Raji (cell line): ENCODE measurements at regions not wholly inside any gene's neighbourhood (a gene's known extent, or its start where the extent isn't known, plus 50 kb on each side); places are given as distances from the start of the nearest gene placed in this dataset.

Experiments used
- POLR2A ChIP-seq: IDR thresholded peaks from 2 replicates; pipeline ENCODE4 v1.6.1; 2011; ENCODE audit warnings: low read depth, low read length, control low read depth; ENCODE audit not compliant: insufficient read depth

DNA sequence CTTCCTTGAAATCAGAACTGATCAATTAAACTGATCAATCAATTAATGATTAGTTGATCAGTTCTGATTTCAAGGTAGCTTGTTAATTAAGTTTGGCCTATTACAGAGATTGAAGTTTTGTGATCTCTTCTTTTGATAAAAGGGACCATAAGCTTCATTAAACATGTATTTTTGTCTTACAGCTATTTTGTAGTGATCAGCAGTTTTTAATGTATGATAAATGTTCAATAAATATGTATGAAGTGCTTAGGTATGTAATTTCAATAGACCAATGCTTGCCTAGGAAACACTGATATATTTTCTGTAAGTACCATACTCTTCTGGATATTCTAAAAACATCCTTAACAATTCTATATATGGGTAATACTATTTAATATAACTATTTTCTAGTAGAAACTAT is 569.6 kb downstream of the BRINP3 start:
- no peak for TF ChIP-seq POLR2A

DNA sequence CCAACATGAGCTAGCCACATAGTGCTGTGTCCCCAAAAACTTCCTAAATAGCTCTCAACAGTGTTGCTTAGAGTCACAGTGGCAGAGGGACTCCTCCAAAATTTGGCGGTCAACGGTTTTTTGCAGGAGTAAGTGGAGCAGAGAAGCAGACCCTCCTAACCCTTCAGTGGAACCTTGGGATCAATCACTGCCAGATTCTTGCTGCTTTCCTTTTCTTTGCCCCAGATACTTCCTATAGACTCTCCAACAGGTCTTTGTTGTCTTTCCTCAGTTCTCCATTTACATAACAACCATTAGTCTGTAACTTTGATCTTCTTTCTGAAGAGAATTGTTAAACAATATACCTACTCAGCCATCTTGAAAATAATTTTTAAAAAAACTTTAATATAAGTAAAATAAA is 556.1 kb downstream of the BRINP3 start:
- no peak for TF ChIP-seq POLR2A

DNA sequence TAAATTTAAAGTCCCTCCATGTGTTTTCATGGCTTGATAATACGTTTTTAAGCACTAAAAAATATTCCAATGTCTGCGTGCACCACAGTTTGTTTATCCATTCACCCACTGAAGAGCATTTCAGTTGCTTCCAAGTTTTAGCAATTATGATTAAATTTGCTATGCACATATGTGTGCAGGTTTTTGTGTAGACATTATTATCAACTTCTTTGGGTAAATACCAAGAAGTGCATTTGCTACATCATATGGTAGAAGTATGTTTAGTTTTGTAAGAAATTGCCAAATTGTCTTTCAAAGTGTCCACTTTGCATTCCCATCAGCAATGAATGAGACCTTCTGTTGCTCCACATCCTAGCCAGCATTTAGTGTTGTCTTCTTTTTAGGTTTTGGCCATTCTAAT is 550.0 kb downstream of the BRINP3 start:
- no peak for TF ChIP-seq POLR2A

GRCh38 chr1:189929501-189930099 is 548.1 kb downstream of the BRINP3 start:
- TF ChIP-seq POLR2A = no peak

- TF ChIP-seq POLR2A = no peak
These were observed 540.8 kb downstream of the BRINP3 start for GRCh38 chr1:189936861-189937260.

GRCh38 chr1:189939967-189940366 is 537.7 kb downstream of the BRINP3 start:
- TF ChIP-seq POLR2A = no peak

DNA sequence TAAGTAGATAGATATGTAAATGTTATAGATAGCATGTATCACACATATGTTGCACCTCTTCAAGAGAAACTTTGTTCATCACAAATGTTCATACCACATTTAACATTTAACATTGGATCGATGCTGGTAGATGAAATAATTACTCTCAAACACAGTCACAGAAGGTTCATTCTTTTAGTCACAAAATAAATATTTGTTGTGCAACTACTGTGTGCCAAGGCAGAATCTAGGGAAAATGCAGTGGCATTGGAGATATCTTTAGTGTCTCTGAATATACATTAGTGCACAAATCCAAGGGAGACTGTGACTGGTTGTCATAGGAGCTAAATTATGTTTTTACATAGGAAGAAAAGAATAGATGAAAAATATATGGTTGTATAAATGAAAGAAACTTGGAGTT is 535.7 kb downstream of the BRINP3 start:
- no peak for TF ChIP-seq POLR2A

GRCh38 chr1:189958756-189959155 is 518.9 kb downstream of the BRINP3 start:
- no peak for TF ChIP-seq POLR2A

GRCh38 chr1:189960769-189961168 is 516.9 kb downstream of the BRINP3 start:
- no peak for TF ChIP-seq POLR2A

DNA sequence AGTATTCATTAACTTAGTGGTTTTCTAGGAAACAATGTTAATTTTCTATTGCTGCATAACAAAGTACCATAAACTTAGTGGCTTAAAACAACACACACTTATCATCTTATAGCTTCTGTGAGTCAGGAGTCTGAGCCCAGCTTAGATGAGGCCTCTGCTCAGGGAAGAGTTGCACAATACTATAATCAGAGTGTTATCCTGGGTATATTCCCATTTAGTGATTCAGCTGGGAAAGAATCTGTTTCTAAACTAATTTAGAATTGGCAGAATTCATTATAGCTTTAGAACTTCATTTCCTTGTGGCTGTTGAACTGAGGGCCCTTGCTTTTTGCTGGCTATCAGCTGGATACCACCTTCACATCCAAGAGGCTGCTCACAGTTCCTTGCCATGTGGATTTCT is 515.5 kb downstream of the BRINP3 start:
- TF ChIP-seq POLR2A = no peak

DNA sequence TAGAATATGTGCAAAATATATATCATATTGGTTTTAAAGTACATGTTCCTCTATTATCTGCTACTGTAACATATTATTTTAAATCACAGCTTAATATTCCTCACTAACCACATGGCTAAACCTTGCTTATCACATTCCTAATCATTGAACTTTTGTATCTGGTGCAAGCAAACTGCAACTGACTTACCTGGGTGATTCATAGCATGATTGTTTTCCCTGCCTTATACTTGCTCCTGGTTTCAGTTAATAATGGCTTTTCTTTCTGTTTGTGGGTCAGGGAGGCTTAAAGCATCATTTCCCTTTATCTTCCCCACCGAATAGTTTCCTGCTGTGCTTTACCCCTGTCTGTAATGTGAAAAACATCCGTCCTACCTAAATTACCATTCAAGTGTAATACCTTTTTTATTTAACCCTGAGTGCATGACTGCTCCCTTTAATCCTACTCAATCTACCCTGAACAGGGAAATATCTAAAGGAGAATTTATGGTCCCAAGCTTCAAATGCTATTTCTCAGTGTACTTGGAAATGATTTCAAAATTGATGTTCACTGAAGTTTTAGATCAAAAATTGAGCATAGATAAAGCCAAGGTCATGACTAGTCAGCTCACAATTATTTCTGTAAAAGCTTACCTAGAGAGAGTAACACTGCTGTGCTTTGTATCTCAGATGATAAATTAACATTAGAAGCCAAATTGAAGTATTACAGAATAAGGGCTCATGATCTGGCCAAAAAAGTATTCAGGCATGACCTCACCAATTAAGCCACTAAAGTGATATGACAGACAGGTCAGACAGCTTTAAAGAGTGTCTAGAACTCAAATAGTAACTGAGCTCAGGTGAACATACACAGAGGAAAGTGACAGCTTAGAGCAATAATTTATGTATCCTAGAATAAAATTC is 507.1 kb downstream of the BRINP3 start:
- no peak for TF ChIP-seq POLR2A

DNA sequence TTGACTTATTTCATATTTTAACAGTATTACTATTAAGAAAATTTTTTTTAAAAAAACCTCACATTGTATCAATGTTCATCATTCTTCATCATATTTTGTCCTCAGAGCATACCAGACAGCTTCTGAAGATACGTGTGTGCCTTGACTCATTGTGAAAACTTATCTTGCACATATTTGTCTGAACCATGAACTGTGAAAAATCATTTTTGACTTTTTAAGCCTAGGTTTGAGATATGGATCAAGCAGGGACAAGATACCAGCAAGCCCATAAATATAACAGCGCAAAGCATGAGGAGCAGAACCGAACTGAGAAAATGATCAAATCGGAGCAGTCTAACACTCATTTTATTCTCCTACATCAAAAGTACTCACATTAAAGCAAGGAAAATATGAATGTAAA is 506.0 kb downstream of the BRINP3 start:
- TF ChIP-seq POLR2A = no peak

GRCh38 chr1:189977184-189977583 is 500.5 kb downstream of the BRINP3 start:
- no peak for TF ChIP-seq POLR2A

DNA sequence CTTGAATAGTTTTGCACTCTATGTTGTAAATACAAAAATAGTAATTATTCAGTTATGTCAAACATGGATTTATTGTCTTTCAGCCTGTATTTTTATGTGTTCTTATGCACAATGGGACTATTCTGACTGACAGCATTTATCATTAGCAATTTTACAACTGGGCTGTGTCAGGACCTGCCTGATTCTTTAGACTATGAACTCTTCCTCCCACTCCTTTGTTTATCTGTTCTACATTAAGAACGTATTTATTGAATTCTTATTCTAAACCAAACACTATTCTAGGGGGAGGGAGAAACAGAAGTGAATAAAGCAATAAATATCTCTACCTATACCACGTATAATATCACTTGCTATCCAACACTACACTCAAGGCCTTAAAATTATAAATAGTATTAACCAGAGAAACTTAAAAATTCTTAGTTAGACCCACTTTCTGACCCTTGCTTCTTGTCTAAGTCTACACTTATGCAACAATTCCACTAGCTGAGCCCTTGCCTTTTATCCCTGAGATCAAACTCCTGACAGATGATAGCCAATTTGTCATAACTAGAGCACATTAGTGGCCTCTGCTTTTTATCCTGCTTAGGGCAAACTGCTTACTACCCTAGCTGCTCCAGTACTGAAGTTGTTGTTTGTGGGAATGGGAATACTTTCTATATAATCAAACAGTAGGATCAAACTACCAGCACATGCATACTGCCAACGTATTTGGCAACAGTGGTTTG is 494.3 kb downstream of the BRINP3 start:
- TF ChIP-seq POLR2A = no peak

DNA sequence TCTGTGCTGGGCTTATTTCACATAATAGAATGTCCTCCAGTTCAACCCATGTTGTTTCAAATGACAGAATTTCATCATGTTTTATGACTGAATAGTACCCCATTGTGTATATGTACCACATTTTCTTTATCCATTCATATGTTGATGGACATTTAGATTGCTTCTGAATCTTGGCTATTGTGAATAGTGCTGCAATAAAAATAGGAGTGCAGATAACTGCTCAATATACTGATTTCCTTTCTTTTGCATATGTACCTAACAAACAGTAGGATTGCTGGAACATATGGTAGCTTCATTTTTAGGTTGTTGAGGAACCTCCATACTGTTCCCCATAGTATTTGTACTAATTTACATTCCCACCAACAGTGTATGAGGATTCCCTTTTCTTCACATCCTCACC is 491.1 kb downstream of the BRINP3 start:
- no peak for TF ChIP-seq POLR2A

DNA sequence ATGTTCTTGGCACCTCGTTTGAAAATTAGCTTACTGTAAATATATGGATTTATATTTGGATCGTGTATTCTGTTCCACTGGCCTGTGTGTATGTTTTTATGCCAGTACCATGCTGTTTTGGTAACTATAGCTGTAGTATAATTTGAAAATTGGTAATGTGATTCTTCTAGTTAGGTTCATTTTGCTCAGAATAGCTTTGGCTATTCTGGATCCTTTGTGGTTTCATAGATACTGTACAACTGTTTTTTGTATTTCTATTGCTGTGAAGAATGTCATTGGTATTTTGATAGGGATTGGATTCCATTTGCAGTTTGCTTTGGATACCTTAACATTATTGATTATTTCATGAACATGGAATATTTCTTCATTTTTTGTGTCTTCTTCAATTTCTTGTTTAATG is 490.2 kb downstream of the BRINP3 start:
- TF ChIP-seq POLR2A = no peak

GRCh38 chr1:189992856-189993255 is 484.8 kb downstream of the BRINP3 start:
- no peak for TF ChIP-seq POLR2A
